CD4-positive, alpha-beta T cell treated with Interleukin-6 for 4 hours (primary cell): ENCODE measurements at regions not wholly inside any gene's neighbourhood (a gene's known extent, or its start where the extent isn't known, plus 50 kb on each side); places are given as distances from the start of the nearest gene placed in this dataset.
"Not testable (repeated sequence)": the region's sequence is repeated elsewhere in the genome, so short reads cannot be mapped to it uniquely, and the experiment has no call there.

Source experiments
- DNase-seq: peaks from one replicate; pipeline ENCODE4 v3.0.0-alpha.2; 2020; ENCODE audit warnings: mixed read lengths

DNA sequence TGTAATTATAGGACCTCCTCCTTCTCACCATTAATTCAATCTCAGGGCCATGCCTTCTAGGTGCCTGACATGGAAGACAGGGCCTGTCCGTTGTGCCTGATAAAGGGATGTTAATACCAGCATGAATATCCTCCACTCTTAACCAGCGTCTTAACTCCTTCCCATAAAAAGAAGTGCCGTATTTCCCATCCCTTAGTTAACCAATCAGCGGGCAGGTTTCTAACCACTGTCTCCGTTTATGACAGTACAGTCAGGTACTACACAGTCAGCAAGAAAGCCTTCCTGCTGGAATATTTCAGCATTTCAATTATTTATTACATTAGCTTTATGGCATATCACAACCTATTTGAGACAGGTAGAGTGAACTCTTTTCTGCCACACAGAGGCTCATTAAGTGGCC, 308.6 kb upstream of the FZD8 start:
- no peak for DNase-seq

DNA sequence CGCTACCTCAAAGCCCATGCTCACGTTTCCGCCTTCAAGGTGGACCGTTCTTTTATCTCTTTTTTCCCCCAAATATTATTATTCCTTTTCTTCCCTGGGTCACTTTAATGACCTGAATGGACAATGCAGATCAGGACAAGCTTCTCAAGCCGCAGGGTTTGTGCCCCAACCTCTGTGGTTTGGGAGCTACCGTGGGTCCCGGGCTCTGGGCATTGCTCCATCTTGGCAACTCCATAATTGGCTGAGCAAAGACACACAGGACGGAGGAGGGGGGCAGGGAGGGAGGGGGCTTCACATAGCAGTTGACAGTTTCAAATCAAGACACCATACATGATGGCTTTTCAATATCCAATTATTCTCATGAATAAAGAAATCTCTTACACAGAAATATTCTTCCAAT, 308.1 kb upstream of the FZD8 start:
- DNase-seq: no peak

DNA sequence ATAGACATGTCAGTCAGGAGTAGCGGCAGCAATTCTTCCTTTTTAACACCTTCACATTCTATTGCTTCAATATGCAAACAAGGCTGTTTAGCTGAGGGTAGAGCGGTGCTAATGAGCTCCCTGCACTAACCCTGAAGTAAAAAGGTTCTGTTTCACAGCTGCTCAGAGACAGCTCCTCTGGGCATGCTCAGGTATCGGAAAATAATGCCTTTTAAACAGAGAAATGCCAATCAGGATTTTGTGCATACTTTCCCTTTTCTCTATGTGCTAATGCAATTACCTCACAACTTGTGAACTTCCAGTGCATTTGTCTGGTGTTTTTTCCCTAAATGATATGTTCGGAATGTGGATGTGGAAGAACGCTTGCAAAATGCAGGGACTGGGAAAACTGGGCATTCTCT, 307.7 kb upstream of the FZD8 start:
- DNase-seq: no peak

- no peak for DNase-seq
Observed at GRCh38 chr10:35946556-35946955, 304.5 kb upstream of the FZD8 start.

GRCh38 chr10:35942057-35942456, 300.0 kb upstream of the FZD8 start:
- DNase-seq: no peak

- no peak for DNase-seq
Observed at GRCh38 chr10:35940141-35941041, 298.3 kb upstream of the FZD8 start.

GRCh38 chr10:35938160-35938559, 296.1 kb upstream of the FZD8 start:
- DNase-seq: no peak

DNA sequence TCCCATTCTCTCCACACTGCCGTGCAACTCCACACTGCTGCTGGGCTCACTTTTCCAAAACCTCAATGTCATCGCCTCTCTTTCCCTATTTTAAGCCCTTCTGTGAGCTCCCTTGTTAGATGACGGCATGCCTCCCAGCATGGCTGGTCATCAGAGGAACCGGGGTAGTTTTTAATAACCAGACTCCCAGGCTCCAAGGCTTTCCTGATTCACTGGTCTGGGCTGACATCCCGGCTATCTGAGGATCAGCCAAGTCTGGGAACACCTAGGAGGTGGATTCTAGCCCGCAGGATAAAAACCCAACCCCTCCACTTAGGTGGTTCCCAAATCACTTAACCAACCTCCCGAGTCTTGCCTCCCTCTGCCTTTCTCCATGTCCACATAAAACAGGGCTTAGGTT, 295.4 kb upstream of the FZD8 start:
- DNase-seq: no peak

DNA sequence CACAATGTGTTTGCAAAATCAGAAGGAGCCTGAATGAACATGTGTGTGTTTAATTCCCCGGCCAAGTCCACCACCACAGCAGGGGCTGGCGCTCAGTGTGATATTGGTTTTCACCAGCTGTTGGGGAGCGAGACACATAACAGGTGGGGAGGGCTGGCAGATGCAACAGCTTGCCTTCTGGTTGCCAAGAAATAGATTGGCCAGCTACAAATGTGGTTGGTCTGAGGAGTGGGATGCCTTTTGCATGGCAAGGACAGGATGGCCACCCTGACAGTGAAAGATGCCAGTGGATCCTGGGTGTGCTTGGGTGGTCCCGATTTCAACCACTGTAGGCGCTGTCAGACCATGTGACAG, 292.5 kb upstream of the FZD8 start:
- no peak for DNase-seq

DNA sequence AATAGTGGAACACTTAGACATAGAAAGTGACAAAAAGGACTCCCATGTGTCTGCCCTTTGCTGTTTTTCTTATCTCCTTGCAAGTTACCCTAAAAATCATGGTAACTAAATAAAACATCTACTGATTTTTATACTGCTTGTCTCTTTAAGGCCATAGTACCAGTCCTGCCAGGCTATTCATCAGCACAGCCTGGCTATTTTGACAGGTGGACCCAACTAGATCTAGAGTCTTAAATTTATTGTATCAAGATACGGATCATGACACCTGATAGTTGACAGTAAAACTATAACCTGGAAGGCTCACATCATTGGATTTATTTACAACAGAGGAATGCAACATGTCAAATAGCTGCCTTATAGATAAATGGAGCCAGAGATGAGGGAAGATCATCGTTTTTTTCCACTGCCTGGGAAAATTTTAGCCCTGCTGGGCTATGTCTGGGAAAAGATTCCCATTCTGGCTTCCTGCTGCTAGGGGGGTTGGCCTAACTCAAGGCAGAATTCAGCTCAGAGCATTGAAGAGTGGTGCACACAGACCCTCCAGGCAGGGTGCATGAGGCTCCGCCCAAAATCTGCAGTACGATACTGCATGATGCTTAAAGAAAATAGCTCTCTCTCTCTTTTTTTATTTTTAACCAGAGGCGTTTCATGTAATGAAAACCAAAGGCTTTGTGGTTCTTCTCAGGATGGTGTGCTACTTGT, 292.0 kb upstream of the FZD8 start:
- no peak for DNase-seq

GRCh38 chr10:35933491-35933890, 291.4 kb upstream of the FZD8 start:
- DNase-seq: no peak

DNA sequence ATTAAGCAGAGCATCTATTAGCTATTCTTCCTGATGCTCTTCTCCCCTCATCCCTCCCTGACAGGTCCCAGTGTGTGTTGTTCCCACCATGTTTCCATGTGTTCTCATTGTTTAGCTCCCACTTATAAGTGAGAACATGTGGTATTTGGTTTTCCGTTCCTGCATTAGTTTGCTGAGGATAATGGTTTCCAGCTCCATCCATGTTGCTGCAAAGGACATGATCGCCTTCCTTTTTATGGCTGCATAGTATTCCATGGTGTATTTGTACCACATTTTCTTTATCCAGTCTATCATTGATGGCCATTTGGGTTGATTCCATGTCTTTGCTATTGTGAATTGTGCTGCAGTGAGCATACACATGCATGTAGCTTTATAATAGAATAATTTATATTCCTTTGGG, 287.9 kb upstream of the FZD8 start:
- not testable (repeated sequence) for DNase-seq

- DNase-seq: no peak
Observed at GRCh38 chr10:35928748-35929147, 286.7 kb upstream of the FZD8 start.

DNA sequence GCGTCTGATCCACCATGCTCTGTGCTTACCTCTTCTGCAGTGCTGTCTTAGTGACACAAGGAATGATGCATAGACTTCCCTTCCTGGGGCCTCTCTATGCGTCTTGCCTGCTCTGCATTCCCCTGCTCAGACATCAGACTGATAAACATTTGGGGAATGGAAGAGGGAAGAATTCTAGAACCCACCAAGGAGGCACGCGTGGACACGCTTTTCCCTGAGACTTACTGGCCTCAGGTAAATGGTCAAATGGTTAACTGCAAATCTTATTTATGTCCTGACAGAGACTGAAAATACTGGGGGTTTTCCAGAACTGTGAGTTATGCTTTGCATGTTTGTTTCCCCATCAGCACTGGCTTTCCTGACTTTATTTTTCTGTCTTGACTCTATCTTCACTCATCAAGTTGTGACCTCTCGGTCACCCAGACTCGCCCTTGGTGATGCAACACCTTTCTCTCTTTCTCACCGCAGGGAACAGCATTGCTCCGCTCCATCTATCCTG, 285.9 kb upstream of the FZD8 start:
- DNase-seq: no peak

- DNase-seq: no peak
Observed at GRCh38 chr10:35927341-35927740, 285.2 kb upstream of the FZD8 start.

GRCh38 chr10:35926846-35927245, 284.8 kb upstream of the FZD8 start:
- DNase-seq: no peak

DNA sequence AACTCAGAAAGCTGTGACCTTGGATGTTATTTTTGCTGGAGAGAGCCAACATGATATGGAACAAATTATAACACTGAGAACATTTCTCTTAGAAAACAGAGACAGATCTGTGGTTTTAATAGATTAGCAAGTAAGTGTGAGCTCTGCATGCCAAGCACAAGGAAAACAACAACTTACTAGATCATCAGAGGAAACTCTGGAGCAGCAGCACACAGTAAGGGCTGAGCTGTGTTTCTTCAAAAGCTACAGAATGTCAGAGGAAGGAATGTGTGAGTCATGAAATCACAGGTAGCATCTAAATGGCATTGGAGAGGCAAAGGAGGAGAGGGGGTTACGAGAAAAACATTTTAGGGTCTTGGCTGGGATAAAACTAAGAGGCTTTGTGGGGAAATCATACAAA, 283.4 kb upstream of the FZD8 start:
- no peak for DNase-seq

- no peak for DNase-seq
Observed at GRCh38 chr10:35924759-35925158, 282.7 kb upstream of the FZD8 start.

GRCh38 chr10:35922876-35923600, 280.9 kb upstream of the FZD8 start:
- DNase-seq: no peak

GRCh38 chr10:35921866-35922350, 279.8 kb upstream of the FZD8 start:
- DNase-seq: no peak

DNA sequence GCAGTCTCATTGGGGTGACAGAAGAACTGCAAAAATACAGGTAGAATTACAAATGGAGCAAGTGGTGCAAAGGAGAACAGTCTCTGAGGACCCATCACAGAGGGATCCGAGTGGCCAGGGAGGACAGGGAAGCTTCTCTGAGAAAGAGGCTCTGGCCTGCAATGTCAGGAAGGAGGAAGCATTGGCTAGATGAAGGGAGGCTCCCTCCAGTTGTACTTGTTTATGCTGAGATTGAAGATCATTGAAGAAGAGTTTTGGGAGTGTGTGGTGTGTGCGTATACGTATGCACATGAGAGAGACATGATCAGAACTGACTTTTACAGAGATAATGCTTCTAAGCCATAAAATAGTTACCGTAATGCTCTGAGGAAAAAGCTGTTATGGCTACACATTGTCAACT, 274.7 kb upstream of the FZD8 start:
- no peak for DNase-seq

GRCh38 chr10:35913628-35914027, 271.5 kb upstream of the FZD8 start:
- DNase-seq: no peak
